ENCODE measurements at regions not wholly inside any gene's neighbourhood (a gene's known extent, or its start where the extent isn't known, plus 50 kb on each side); places are given as distances from the start of the nearest gene placed in this dataset.

- Histone ChIP-seq H3K27me3 (ENCODE audit: control insufficient read depth, insufficient read depth, low read length) (peaks cover 6% of the 10 kb centered on the region), H3K36me3 (ENCODE audit: control insufficient read depth, insufficient read depth, low read length) (no peaks in the 10 kb centered on the region), H3K9me3 (ENCODE audit: control insufficient read depth, insufficient read depth, low read depth, low read length) (no peaks in the 10 kb centered on the region), H3K4me1 (ENCODE audit: control insufficient read depth, insufficient read depth, low read length) (no peaks in the 10 kb centered on the region), H3K4me3 (ENCODE audit: low read depth in 2 of 2, low read length in 2 of 2) (no peak overlapping the region), H3K27ac (ENCODE audit: low read length) (no peak overlapping the region)
- ChIA-PET CTCF (no interaction called here), POLR2A (no interaction called here)
- no TSS peak for BruUV-seq (replicated peaks)
- DNase-seq (ENCODE audit: low read depth, low spot score) (no peak), ATAC-seq (no peak)
- intact Hi-C loops (cut with micrococcal nuclease; ENCODE audit: unreplicated experiment), result no loop called here
- TF ChIP-seq CTCF (IDR thresholded peaks at IDR 0.05), result no peak
- TF ChIP-seq REST (IDR thresholded peaks at IDR 0.05; ENCODE audit: insufficient read depth in 1 of 2, low read depth in 2 of 2, low read length in 1 of 2), result no peak
- TF ChIP-seq TCF7L2 (IDR thresholded peaks at IDR 0.05; ENCODE audit: low read depth, low read length), result no peak
- TF ChIP-seq SIN3A (IDR thresholded peaks at IDR 0.05; ENCODE audit: borderline replicate concordance, insufficient read depth, low read depth, low read length), result no peak
- no peak for TF ChIP-seq POLR2AphosphoS5 (IDR thresholded peaks at IDR 0.05; ENCODE audit: low read depth, low read length)
- in situ Hi-C loops (cut with HindIII; ENCODE audit: low pct_unique_long_range_greater_than_20kb, low sequenced_read_pairs), result no loop called here
These were observed 158.8 kb downstream of the CDH26 start for GRCh38 chr20:60117065-60117464.

- TF ChIP-seq POLR2AphosphoS5 (IDR thresholded peaks at IDR 0.05; ENCODE audit: low read depth, low read length), result no peak
- no peak for TF ChIP-seq TCF7L2 (IDR thresholded peaks at IDR 0.05; ENCODE audit: low read depth, low read length)
- TF ChIP-seq REST (IDR thresholded peaks at IDR 0.05; ENCODE audit: insufficient read depth in 1 of 2, low read depth in 2 of 2, low read length in 1 of 2), result no peak
- TF ChIP-seq SIN3A (IDR thresholded peaks at IDR 0.05; ENCODE audit: borderline replicate concordance, insufficient read depth, low read depth, low read length), result no peak
- no peak for TF ChIP-seq CTCF (IDR thresholded peaks at IDR 0.05)
- H3K27ac ChIP-seq (ENCODE audit: low read length), result no peak overlapping the region
- peaks cover 10% of the 10 kb centered on the region for H3K27me3 ChIP-seq (ENCODE audit: control insufficient read depth, insufficient read depth, low read length)
- DNase-seq (ENCODE audit: low read depth, low spot score) (no peak), ATAC-seq (no peak)
- intact Hi-C loops (cut with micrococcal nuclease; ENCODE audit: unreplicated experiment), result no loop called here
- BruUV-seq (replicated peaks), result no TSS peak
- no peaks in the 10 kb centered on the region for H3K36me3 ChIP-seq (ENCODE audit: control insufficient read depth, insufficient read depth, low read length)
- H3K4me1 ChIP-seq (ENCODE audit: control insufficient read depth, insufficient read depth, low read length), result no peaks in the 10 kb centered on the region; the same call in 1 of the 2 replicates
- CTCF ChIA-PET, result no interaction called here
- POLR2A ChIA-PET, result no interaction called here
- no peak overlapping the region for H3K4me3 ChIP-seq (ENCODE audit: low read depth in 2 of 2, low read length in 2 of 2)
- in situ Hi-C loops (cut with HindIII; ENCODE audit: low pct_unique_long_range_greater_than_20kb, low sequenced_read_pairs), result no loop called here
- no peaks in the 10 kb centered on the region for H3K9me3 ChIP-seq (ENCODE audit: control insufficient read depth, insufficient read depth, low read depth, low read length)
These were observed 163.7 kb downstream of the CDH26 start for GRCh38 chr20:60121903-60122302.

All from Panc1 (cell line).